ENCODE measurements at regions not wholly inside any gene's neighbourhood (a gene's known extent, or its start where the extent isn't known, plus 50 kb on each side); places are given as distances from the start of the nearest gene placed in this dataset.

DNA sequence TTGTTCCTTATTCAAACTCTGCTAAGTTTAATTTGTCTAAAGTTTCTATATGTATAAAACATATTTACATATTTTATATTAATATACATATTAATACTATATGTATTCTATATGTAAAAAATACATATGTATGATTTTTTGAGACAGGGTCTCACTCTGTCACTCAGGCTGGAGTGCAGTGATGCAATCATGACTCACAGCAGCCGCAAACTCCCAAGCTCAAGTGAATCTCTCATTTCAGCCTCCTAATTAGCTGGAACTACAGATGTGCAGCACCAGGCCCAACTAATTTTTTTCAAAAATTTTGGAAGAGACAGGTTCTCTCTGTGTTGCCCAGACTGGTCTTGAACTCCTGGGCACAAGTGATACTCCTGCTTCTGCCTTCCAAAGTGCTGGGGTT lies 684.9 kb downstream of the TRAM1L1 start:
- TF ChIP-seq, protein P1, sequence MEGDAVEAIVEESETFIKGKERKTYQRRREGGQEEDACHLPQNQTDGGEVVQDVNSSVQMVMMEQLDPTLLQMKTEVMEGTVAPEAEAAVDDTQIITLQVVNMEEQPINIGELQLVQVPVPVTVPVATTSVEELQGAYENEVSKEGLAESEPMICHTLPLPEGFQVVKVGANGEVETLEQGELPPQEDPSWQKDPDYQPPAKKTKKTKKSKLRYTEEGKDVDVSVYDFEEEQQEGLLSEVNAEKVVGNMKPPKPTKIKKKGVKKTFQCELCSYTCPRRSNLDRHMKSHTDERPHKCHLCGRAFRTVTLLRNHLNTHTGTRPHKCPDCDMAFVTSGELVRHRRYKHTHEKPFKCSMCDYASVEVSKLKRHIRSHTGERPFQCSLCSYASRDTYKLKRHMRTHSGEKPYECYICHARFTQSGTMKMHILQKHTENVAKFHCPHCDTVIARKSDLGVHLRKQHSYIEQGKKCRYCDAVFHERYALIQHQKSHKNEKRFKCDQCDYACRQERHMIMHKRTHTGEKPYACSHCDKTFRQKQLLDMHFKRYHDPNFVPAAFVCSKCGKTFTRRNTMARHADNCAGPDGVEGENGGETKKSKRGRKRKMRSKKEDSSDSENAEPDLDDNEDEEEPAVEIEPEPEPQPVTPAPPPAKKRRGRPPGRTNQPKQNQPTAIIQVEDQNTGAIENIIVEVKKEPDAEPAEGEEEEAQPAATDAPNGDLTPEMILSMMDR (conservative IDR thresholded peaks at IDR 0.05), result no peak
- TF ChIP-seq ZFX (IDR thresholded peaks at IDR 0.05), result no peak

All from C4-2B (cell line).